HEK293 (cell line): ENCODE measurements at regions not wholly inside any gene's neighbourhood (a gene's known extent, or its start where the extent isn't known, plus 50 kb on each side); places are given as distances from the start of the nearest gene placed in this dataset.

Experiments
- KLF10 ChIP-seq: fragments of 450-650 bp; IDR thresholded peaks from 2 replicates; pipeline ENCODE4 v1.5.1; 2018; ENCODE audit warnings: missing biosample characterization, mild to moderate bottlenecking, missing genetic modification characterization
- ZNF621 ChIP-seq: fragments of 450-650 bp; formaldehyde crosslinking; IDR thresholded peaks from 2 replicates; pipeline ENCODE4 v1.5.1; 2017; ENCODE audit warnings: missing biosample characterization, missing genetic modification characterization

DNA sequence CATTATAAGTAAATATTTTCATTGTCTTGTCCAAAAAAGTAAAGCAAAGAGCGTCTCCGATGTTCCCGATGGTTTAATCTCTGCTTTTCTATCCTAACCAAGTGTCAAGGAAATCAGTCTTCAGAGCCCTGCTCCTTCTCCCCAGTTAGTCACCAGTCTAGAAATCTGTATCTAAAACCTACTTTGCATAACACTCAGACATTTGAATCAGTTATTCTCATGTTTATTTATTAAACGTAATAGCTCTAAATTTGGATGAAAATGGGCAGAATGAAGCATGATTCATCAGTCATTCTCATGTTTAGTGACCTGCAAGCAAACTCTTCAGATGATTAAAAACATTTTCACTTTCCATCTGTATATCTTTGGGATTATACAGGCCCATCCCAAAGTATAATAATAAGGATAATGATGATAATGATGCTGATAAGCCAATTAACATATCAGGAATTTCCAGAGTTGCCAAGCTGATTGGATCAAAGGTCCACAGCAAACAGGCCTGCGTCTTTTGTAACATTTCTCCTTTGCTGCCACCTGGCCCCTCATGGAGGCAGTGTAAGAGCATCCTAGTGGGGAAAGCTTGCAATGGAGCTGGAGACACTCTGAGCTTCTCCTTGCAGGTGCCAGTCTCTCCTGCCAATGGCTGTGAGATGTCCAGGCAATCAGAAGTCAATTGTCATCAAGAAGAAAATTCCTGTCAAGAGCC is 273.9 kb downstream of the IGSF11 start:
- TF ChIP-seq KLF10 (tag by site-specific recombination) (no peak), ZNF621 (tag by site-specific recombination) (no peak)
